ENCODE measurements at regions not wholly inside any gene's neighbourhood (a gene's known extent, or its start where the extent isn't known, plus 50 kb on each side); places are given as distances from the start of the nearest gene placed in this dataset.

DNA sequence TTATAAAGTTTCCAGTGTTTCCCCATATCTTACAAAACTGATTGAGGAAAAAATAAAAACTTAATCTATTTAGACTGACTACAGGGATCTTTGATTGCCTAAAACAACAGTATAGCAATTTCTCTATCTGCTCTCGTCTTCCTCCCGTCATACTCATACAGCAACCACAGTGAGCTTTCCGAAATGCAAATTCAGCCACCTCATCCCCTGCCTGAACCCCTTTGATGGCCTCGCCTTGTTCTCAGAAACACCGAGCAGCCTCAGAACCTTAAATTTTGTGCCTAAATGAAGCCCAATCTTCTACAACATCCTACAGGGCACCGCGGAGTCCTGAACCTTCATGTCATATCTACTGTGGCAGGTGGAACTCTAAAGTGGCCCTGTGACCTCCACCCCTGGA lies 223.7 kb upstream of the TMEM132C start:
- 74% methylated on average over 7 of the region's 7 CpGs for WGBS
- H3K4me1 ChIP-seq = no peaks in the 10 kb centered on the region
- DNase-seq (ENCODE audit: extremely low spot score) = no peak
- no peaks in the 10 kb centered on the region for H3K27me3 ChIP-seq
- intact Hi-C loops (cut with DNase I) = no loop called here
- H3K36me3 ChIP-seq = no peaks in the 10 kb centered on the region
- H3K27ac ChIP-seq (replicated peaks in 1 of 4) = no peak overlapping the region
- H3K4me3 ChIP-seq = no peak overlapping the region
- no peaks in the 10 kb centered on the region for H3K9me3 ChIP-seq
- TF ChIP-seq POLR2A (IDR thresholded peaks at IDR 0.05; ENCODE audit: low read depth) = no peak
- no peak for TF ChIP-seq EP300 (IDR thresholded peaks at IDR 0.05)
- no peak for TF ChIP-seq POLR2AphosphoS5 (IDR thresholded peaks at IDR 0.05)
- TF ChIP-seq, protein P1, sequence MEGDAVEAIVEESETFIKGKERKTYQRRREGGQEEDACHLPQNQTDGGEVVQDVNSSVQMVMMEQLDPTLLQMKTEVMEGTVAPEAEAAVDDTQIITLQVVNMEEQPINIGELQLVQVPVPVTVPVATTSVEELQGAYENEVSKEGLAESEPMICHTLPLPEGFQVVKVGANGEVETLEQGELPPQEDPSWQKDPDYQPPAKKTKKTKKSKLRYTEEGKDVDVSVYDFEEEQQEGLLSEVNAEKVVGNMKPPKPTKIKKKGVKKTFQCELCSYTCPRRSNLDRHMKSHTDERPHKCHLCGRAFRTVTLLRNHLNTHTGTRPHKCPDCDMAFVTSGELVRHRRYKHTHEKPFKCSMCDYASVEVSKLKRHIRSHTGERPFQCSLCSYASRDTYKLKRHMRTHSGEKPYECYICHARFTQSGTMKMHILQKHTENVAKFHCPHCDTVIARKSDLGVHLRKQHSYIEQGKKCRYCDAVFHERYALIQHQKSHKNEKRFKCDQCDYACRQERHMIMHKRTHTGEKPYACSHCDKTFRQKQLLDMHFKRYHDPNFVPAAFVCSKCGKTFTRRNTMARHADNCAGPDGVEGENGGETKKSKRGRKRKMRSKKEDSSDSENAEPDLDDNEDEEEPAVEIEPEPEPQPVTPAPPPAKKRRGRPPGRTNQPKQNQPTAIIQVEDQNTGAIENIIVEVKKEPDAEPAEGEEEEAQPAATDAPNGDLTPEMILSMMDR (IDR thresholded peaks at IDR 0.05) = no peak

DNA sequence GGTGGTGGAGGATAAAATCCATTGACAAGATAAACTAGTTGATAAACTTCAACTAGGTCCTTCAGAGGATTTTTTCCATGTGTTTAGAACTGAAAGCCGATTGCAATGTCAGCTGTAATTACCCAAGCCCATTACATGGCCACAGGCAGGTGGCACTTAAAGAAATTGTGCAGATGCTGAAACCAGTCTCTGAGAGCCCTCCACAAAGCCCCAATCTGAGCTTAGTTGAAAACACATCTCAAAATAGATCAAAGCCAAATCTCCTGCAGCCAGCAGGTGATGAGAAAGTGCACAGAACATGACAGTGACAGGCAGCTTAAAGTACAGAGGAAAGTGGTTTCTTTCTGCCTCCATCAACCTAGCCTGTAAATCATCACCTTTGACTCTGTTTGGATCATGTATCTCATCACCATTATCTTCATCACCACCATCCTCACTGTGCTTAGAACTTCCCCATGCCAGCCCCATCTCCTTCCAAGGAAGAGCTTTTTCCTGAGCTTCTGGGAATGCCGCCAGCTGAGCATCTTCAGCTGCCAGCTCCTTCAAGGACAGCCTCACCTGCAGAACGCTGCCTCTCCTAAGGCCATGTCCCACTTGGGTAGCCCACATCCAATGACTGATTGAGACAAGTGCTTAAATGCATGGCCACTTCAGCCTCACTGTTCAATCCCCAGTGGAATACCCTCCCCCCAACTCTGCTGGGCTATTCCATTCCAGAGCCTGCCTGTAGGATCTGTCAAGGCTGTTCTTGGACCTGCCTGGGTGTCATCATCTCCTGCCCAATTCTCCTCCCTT lies 219.5 kb upstream of the TMEM132C start:
- H3K4me1 ChIP-seq = no peaks in the 10 kb centered on the region
- no peak for DNase-seq (ENCODE audit: extremely low spot score)
- H3K4me3 ChIP-seq = no peak overlapping the region
- TF ChIP-seq POLR2A (IDR thresholded peaks at IDR 0.05; ENCODE audit: low read depth) (no peak), EP300 (IDR thresholded peaks at IDR 0.05) (no peak), POLR2AphosphoS5 (IDR thresholded peaks at IDR 0.05) (no peak)
- TF ChIP-seq, protein P1 (IDR thresholded peaks at IDR 0.05) = no peak
- H3K27me3 ChIP-seq = no peaks in the 10 kb centered on the region
- no peaks in the 10 kb centered on the region for H3K9me3 ChIP-seq
- intact Hi-C loops (cut with DNase I) = no loop called here
- 72% methylated on average over 3 of the region's 3 CpGs for WGBS
- no peaks in the 10 kb centered on the region for H3K36me3 ChIP-seq
- no peak overlapping the region for H3K27ac ChIP-seq (replicated peaks in 1 of 4)

DNA sequence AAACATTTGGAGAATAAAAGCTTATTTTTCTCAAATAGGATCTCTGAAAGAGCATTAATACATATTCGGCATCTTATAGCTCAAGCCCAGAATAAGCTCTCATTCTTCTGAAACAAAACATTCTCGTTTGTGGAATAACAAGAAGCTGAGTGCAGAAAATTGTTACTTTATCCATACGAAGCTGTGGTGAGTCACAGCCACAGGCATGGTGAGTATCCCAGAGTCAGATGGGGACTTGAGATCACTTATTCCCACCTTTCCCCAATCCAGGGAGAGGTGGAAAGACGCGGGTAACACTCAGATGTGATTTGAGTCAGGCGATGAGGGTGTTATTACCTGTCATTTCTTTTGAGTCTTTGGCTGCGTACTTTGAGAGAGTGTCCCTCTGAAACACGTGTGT lies 214.6 kb upstream of the TMEM132C start:
- Histone ChIP-seq H3K4me1 (no peaks in the 10 kb centered on the region), H3K27me3 (no peaks in the 10 kb centered on the region), H3K4me3 (no peak overlapping the region), H3K27ac (replicated peaks in 1 of 4) (no peak overlapping the region), H3K36me3 (no peaks in the 10 kb centered on the region), H3K9me3 (no peaks in the 10 kb centered on the region)
- DNase-seq (ENCODE audit: extremely low spot score) = no peak
- 79% methylated on average over 8 of the region's 8 CpGs for WGBS
- TF ChIP-seq POLR2A (IDR thresholded peaks at IDR 0.05; ENCODE audit: low read depth) (no peak), POLR2AphosphoS5 (IDR thresholded peaks at IDR 0.05) (no peak), EP300 (IDR thresholded peaks at IDR 0.05) (no peak)
- TF ChIP-seq, protein P1 (IDR thresholded peaks at IDR 0.05) = no peak
- intact Hi-C loops (cut with DNase I) = no loop called here

DNA sequence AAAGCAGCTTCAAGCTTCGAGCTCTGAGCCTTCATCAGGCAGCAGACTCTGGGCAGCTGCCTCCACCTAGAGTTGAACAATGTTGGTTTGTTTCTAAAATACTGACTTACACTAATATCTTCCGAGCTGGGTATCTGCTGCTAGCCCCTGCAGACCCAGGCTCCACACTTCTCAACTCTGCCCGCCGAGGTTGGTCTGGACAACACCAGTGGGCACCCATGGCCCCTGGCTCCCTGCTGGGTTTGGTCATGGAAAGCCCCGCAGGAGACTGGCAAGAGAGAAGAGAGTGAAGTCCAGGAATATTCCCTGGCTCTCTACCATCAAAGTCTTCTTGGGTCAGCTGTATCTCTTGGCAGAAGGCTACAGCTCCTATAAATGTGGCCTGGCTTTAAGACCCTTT lies 214.2 kb upstream of the TMEM132C start:
- Histone ChIP-seq H3K27ac (replicated peaks in 1 of 4) (no peak overlapping the region), H3K36me3 (no peaks in the 10 kb centered on the region), H3K4me1 (no peaks in the 10 kb centered on the region), H3K4me3 (no peak overlapping the region), H3K9me3 (no peaks in the 10 kb centered on the region), H3K27me3 (no peaks in the 10 kb centered on the region)
- intact Hi-C loops (cut with DNase I) = no loop called here
- TF ChIP-seq, protein P1 (IDR thresholded peaks at IDR 0.05) = no peak
- TF ChIP-seq POLR2A (IDR thresholded peaks at IDR 0.05; ENCODE audit: low read depth) (no peak), EP300 (IDR thresholded peaks at IDR 0.05) (no peak), POLR2AphosphoS5 (IDR thresholded peaks at IDR 0.05) (no peak)
- WGBS = 79% methylated on average over 3 of the region's 5 CpGs
- no peak for DNase-seq (ENCODE audit: extremely low spot score)

DNA sequence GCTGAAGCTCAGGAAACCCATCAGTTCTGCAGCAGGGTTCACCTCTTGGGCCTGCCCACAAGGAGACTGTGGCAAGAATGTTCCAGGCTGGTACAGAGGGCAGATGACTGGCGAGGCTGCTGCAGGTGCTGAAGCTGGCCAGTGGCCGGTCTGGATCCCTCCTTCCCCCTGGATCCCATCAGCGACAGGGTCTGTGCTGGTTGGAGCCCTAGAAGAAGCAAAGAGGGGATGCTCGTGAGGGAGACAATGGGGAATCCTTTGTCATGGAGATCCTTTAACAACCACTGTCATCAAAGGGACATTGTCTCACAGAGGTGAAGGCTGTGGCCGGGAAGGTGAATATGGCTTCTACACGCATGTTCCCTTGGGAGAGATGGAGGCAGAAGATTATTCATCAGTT lies 211.4 kb upstream of the TMEM132C start:
- Histone ChIP-seq H3K27ac (replicated peaks in 1 of 4) (no peak overlapping the region), H3K4me1 (no peaks in the 10 kb centered on the region), H3K27me3 (no peaks in the 10 kb centered on the region), H3K36me3 (no peaks in the 10 kb centered on the region), H3K4me3 (no peak overlapping the region), H3K9me3 (no peaks in the 10 kb centered on the region)
- TF ChIP-seq, protein P1 (IDR thresholded peaks at IDR 0.05) = no peak
- TF ChIP-seq POLR2AphosphoS5 (IDR thresholded peaks at IDR 0.05) (no peak), EP300 (IDR thresholded peaks at IDR 0.05) (no peak), POLR2A (IDR thresholded peaks at IDR 0.05; ENCODE audit: low read depth) (no peak)
- intact Hi-C loops (cut with DNase I) = no loop called here
- DNase-seq (ENCODE audit: extremely low spot score) = no peak
- WGBS = 79% methylated on average over 6 of the region's 6 CpGs
